Endothelial cell of hepatic sinusoid (primary cell): ENCODE measurements at regions not wholly inside any gene's neighbourhood (a gene's known extent, or its start where the extent isn't known, plus 50 kb on each side); places are given as distances from the start of the nearest gene placed in this dataset.
"Not testable (repeated sequence)": the region's sequence is repeated elsewhere in the genome, so short reads cannot be mapped to it uniquely, and the experiment has no call there.

Experiments used
- in situ Hi-C: cut with HindIII; loops from 2 replicates; pipeline ENCODE4 v1.10.0; 2017; ENCODE audit warnings: low sequenced_read_pairs

- in situ Hi-C loops = no loop called here
These were observed 79.1 kb upstream of the ETAA1 start for GRCh38 chr2:67318031-67318430.

GRCh38 chr2:67318563-67318962 lies 78.6 kb upstream of the ETAA1 start:
- in situ Hi-C loops = no loop called here

GRCh38 chr2:67318993-67319481 lies 78.1 kb upstream of the ETAA1 start:
- in situ Hi-C loops = no loop called here

DNA sequence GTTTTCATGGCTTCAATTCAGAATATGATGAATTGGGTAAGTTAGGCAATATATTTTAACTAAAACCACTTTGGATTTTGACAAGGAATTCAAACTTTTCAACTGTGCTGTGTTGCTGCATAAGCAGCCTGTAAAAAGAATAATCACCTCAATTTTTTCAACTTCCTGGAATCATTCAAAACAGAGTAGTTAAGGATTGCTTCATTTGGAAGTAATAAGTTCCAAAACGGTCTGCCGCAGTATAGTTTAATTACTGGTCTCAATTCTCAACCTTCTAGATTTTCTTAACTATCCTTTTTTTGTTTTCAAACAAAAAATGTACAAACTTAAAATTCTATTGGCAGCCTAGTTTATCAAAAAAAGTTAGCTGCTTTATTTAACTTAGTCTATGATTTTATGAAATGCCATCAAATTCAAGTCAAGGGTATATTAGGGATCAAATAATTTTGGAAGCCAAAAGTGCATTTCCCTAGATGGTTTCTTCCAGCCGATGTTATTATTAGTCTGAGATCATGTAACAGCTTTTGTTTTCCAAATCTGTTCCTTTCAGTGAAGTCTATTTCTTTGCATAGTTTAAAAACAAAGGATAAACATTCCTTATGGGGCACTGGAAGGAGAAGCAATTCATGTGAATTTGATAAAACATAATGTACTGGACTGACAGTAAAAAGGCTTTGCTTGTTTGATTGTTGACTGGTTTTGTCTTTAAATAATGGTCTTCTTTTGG lies 76.1 kb upstream of the ETAA1 start:
- in situ Hi-C loops = loop anchor here (5.0 kb wide), 1 partner anchor 99 kb away; no protein-coding TSS in a partner anchor

- in situ Hi-C loops = loop anchor here (5.0 kb wide), 1 partner anchor 99 kb away; no protein-coding TSS in a partner anchor
These were observed 75.6 kb upstream of the ETAA1 start for GRCh38 chr2:67321588-67321903.

GRCh38 chr2:67322353-67323001 lies 74.7 kb upstream of the ETAA1 start:
- in situ Hi-C loops = loop anchor here (5.0 kb wide), 1 partner anchor 100 kb away; no protein-coding TSS in a partner anchor

DNA sequence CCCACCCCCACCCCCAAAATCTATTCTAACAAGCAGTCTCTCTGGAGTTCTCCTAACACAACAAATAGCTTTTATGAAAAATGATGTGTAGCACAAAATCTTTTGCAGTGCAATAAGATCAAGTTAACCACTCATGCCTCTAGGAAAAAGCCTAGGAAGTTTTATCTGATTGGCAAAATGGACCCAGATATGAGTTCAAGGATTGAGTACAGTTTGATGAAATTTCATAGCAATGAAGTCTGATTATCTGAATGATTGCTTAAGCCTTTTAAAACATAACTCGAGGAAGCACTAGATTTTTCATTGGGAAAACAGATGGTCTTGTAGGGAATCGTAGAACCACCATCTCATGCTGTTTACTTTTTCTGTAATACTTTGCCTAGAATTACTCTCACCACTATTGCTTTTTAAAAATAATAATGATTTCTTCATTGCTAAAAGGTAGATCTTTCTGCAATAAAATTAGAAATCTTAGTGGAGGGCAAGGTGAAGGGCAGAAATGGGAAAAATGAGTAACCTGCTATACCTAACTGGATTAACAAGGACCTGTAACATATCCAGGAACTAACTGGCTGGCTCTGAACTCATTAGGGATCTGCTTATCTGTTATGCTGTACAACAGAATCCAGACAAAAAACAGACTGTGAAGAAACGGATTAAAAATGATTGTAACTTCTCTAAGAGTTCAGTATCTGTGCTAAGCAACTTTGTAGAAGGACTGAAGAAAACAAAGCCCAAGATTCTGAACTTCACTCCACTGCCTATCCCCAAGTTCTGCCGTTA lies 73.7 kb upstream of the ETAA1 start:
- in situ Hi-C loops = loop anchor here (5.0 kb wide), 1 partner anchor 101 kb away; no protein-coding TSS in a partner anchor

DNA sequence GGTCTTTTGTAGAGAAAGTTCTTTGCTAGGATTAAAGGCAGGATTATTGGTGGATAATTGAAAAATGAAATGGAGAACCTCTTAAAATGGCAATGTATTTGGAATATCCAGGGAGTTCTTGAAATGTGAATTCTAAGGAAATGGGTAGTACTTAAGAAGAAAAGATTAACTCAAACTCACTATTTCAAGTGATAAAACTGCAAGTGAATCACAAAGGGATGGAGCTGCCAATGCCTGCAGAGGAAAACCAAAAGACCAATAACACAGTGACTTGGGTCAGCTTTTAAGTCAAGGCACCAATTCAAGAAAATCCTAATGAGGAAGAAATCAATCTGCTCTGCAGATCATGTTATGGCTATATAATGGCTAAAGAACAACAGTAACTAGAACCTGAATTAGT lies 67.6 kb upstream of the ETAA1 start:
- in situ Hi-C loops = no loop called here

GRCh38 chr2:67329951-67330350 lies 67.2 kb upstream of the ETAA1 start:
- in situ Hi-C loops = no loop called here

GRCh38 chr2:67331419-67332086 lies 65.6 kb upstream of the ETAA1 start:
- in situ Hi-C loops = not testable (repeated sequence)

GRCh38 chr2:67337903-67338302 lies 59.2 kb upstream of the ETAA1 start:
- in situ Hi-C loops = no loop called here

DNA sequence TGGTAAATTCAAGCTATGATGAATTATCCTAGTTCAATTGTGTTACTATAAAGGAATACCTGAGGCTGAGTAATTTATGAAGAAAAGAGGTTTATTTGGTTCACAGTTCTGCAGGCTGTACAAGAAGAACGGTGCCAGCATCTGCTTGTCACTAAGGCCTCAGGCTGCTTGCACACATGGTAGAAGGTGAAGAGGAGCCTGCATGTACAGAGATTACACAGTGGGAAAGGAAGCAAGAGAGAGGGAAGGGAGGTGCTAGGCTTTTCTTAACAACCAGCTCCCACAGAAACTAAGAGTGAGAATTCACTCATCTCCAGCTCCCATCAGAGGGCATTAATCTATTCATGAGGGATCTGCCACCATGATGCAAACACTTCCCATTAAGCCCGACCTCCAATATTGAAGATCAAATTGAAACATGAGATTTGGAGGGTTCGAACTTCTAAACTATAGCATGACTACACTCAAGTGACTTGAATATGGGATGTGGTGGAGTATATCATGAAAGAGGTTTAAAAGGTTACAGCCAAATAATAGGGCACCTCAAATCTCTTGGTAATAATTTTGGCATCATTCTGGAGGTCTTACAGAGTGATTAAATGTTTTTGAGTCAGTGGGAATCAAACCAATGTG lies 58.4 kb upstream of the ETAA1 start:
- in situ Hi-C loops = no loop called here

GRCh38 chr2:67339234-67339885 lies 57.8 kb upstream of the ETAA1 start:
- in situ Hi-C loops = no loop called here

DNA sequence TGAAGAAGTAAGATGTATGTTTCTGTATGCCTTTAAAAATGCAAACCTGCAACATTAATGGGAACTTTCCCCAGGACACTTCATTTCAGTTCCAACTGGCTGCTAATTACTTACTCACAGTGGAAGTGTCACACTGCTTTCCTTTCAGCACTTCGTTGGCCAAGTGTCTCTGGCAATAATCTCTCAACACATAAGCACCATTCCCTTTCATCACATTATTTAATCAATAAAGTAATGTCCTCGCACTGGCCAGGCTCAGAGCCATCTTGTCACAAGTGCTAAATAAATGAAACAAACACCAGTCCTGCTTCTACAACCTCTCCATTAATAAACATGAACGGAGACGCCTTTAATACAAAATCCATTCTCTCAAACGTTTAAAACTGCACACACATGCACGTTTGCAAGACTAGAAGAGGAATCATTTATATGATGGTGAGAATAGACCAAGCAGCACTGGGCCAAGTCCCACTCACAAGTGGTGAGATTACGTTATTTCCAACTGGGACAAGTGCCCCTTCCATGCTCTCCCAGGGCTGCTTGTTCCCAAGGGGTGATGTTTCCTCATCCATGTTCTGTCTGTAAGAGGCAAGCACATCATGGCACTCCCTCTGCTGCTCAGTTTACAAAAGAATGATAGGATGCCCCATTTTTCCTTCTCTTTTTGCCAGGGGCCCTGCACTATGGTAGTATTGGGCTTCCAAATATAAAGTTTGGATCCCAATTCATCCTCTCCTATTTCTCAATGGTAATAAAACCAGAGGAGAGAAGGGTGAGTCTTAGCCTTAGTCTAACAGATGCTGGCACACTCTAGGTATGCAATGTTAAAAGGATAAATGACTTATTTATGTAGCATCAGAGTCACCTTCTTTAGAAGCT lies 56.8 kb upstream of the ETAA1 start:
- in situ Hi-C loops = no loop called here

- in situ Hi-C loops = no loop called here
These were observed 56.2 kb upstream of the ETAA1 start for GRCh38 chr2:67341012-67341318.

DNA sequence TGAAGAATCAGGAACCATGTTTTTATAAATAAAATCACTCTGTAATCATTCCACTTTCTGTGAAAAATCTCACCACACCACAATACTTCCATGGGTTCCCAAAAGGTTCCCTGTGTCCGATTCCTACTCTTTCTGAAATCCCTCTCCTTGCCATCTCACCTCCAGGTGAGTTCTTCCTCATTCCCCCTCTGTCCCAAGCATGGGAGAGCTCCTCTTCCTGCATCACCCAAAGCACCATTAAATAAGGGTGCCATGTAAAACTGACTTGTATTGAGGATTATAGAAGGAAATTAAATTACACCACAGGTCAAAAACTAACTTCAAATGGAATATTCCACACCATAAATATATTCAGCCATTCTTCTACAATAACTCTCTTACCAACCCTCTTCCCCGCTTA lies 55.8 kb upstream of the ETAA1 start:
- in situ Hi-C loops = no loop called here

DNA sequence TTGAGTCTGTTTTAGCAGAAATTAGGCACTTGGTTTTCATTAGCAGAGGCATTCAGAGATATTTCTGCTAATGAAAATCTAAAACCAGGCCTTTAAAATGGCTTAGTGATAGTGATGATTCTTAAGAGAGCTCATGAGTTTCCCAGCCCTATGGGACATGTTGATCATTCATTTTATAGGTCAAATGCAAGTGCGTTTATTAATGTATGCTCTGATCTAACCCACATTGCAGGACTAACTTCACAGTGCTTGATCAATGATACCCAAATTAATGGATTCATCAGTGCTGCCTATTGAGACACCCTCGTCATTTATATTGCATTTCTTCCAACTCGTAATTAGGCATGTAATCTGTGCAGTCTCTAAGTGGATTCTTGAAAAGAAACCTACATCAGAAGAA lies 54.7 kb upstream of the ETAA1 start:
- in situ Hi-C loops = no loop called here

DNA sequence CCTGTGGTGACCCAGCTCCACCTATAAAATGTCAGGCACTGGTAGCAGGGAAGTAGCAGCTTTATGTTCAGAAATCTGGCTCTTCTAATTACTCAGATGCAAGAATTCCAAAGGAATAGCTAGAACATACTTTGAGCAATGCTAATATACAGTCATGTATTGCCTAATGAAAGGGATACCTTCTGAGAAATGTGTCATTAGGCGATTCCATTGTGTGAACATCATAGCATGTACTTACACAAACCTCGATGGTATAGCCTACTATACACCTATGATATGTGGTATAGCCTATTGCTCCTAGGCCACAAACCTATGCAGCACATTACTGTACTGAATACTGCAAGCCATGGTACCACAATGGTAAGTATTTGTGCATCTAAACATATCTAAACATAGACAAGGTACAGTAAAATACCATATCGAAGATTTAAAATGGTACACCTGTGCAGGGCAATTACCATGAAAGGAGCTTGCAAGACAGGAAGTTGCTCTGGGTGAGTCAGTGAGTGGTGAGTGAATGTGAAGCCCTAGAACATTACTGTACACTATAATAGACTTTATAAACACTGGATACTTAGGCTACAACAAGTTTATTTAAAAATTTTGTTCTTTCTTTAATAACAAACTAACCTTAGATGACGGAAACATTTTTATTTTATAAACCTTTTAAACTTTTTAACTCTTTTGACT lies 50.3 kb upstream of the ETAA1 start:
- in situ Hi-C loops = no loop called here
